Nephron progenitor cell (in vitro differentiated cells): ENCODE measurements at regions not wholly inside any gene's neighbourhood (a gene's known extent, or its start where the extent isn't known, plus 50 kb on each side); places are given as distances from the start of the nearest gene placed in this dataset.

Source experiments
- DNase-seq: peaks from one replicate; pipeline ENCODE4 v3.0.0; 2021
- H3K27ac Mint-ChIP-seq: 2 replicates; pipeline ENCODE4 v1.8.0; 2021; ENCODE audit warnings: mild to moderate bottlenecking, moderate library complexity, mixed read lengths
- H3K27me3 Mint-ChIP-seq: 2 replicates; pipeline ENCODE4 v1.8.0; 2021; ENCODE audit warnings: mild to moderate bottlenecking, low read depth, mixed read lengths; ENCODE audit not compliant: poor library complexity
- H3K36me3 Mint-ChIP-seq: 2 replicates; pipeline ENCODE4 v1.8.0; 2021; ENCODE audit warnings: low read depth, mixed read lengths
- H3K4me1 Mint-ChIP-seq: 2 replicates; pipeline ENCODE4 v1.8.0; 2021; ENCODE audit warnings: mixed read lengths
- H3K4me3 Mint-ChIP-seq: 2 replicates; pipeline ENCODE4 v1.8.0; 2021; ENCODE audit warnings: mild to moderate bottlenecking, moderate library complexity, mixed read lengths
- H3K9me3 Mint-ChIP-seq: 2 replicates; pipeline ENCODE4 v1.8.0; 2021; ENCODE audit warnings: mild to moderate bottlenecking, moderate library complexity, mixed read lengths
- CTCF ChIP-seq: fragments of 200-600 bp; sonication (generic); IDR thresholded peaks from 2 replicates; pipeline ENCODE4 v1.5.0; 2021; ENCODE audit warnings: antibody characterized with exemption

DNA sequence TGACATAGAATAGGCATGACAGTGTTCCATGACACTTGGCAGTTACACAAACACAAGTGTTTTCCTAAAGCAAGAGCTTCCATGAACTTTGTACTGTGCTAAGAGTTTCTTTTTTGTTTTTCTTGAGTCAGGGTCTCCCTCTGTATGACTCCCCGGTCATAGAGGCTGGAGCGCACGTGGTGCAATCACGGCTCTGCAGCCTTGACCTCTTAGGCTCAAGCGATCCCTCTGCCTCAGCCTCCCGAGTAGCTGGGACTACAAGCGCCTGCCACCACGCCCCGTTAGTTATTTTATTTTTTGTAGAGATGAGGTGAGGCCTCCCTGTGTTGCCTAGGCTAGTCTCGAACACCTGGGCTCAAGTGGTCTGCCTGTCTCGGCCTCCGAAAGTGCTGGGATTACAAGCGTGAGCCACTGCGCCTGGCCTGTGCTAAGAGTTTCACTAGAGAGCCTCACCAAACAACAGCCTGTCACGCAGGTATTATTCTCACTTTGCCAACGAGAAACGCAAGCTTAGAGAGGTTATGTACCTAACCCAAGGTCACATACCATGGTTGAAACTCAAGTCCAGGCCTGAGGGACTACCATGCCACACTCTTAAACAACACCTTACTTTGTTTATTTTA lies 355.9 kb downstream of the KLF12 start:
- peaks cover 17% of the 10 kb centered on the region for H3K36me3 Mint-ChIP-seq
- H3K4me3 Mint-ChIP-seq, result no peak overlapping the region
- no peak overlapping the region for H3K27ac Mint-ChIP-seq
- H3K4me1 Mint-ChIP-seq, result peaks cover 12% of the 10 kb centered on the region
- H3K9me3 Mint-ChIP-seq, result no peaks in the 10 kb centered on the region
- no peak for TF ChIP-seq CTCF
- no peak for DNase-seq
- peaks cover 2% of the 10 kb centered on the region for H3K27me3 Mint-ChIP-seq

GRCh38 chr13:73777134-73777533 lies 357.1 kb downstream of the KLF12 start:
- no peak for DNase-seq
- Mint-ChIP-seq H3K4me1 (no peaks in the 10 kb centered on the region), H3K27me3 (peaks cover 2% of the 10 kb centered on the region), H3K9me3 (no peaks in the 10 kb centered on the region), H3K27ac (peak overlapping the region; percentile 0), H3K36me3 (peaks cover 17% of the 10 kb centered on the region), H3K4me3 (no peak overlapping the region)
- TF ChIP-seq CTCF, result no peak

GRCh38 chr13:73776151-73776785 lies 357.9 kb downstream of the KLF12 start:
- Mint-ChIP-seq H3K4me1 (no peaks in the 10 kb centered on the region), H3K4me3 (no peak overlapping the region), H3K36me3 (peaks cover 17% of the 10 kb centered on the region), H3K27me3 (peaks cover 2% of the 10 kb centered on the region), H3K9me3 (no peaks in the 10 kb centered on the region), H3K27ac (no peak overlapping the region)
- TF ChIP-seq CTCF, result no peak
- no peak for DNase-seq

- Mint-ChIP-seq H3K27me3 (peaks cover 2% of the 10 kb centered on the region), H3K9me3 (no peaks in the 10 kb centered on the region)
- no peak for TF ChIP-seq CTCF
These were observed 361.0 kb downstream of the KLF12 start for GRCh38 chr13:73773168-73773549.

DNA sequence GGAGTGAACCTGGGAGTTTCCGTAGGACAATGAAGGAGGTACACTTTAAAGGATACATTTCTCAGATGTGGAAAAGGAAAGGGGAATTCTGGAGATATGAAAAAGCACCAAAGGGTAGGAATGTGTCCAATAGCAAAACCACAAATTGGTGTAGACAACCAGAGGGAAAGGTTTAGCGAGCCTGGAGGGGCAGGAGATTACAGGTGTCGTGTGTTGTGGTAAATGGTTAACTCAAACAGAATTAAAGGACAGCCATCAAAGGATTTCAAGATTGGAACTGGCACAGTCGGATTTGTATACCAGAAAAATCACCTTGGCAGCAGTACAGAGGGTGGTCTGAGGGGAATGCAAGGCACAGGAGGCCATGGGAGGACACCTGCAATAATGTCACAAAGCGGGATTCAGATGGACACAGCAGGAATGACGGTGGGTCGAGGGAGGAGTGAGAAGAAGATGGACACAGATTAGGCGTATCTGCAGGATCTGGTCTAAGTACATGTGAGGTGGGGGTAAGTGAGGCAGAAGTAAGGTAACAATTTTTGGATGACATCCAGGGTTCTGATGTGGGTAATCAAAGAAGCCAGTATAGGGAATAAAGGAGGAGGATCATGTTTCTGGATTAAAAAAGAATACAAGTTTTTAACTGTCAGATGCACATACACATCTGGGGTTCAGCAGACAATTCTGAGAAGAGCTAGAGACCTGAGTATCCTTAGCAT lies 361.6 kb downstream of the KLF12 start:
- H3K36me3 Mint-ChIP-seq, result peaks cover 6% of the 10 kb centered on the region
- H3K4me3 Mint-ChIP-seq, result no peak overlapping the region
- no peak for DNase-seq
- H3K27me3 Mint-ChIP-seq, result peaks cover 2% of the 10 kb centered on the region
- no peak for TF ChIP-seq CTCF
- no peak overlapping the region for H3K27ac Mint-ChIP-seq
- peaks cover 3% of the 10 kb centered on the region for H3K4me1 Mint-ChIP-seq
- no peaks in the 10 kb centered on the region for H3K9me3 Mint-ChIP-seq

More at GRCh38 chr13:73773168-73773549, 361.0 kb downstream of the KLF12 start:
- DNase-seq, result no peak
- no peak overlapping the region for H3K4me3 Mint-ChIP-seq
- no peak overlapping the region for H3K27ac Mint-ChIP-seq
- peaks cover 6% of the 10 kb centered on the region for H3K36me3 Mint-ChIP-seq
- no peaks in the 10 kb centered on the region for H3K4me1 Mint-ChIP-seq
